ENCODE measurements at regions not wholly inside any gene's neighbourhood (a gene's known extent, or its start where the extent isn't known, plus 50 kb on each side); places are given as distances from the start of the nearest gene placed in this dataset.

DNA sequence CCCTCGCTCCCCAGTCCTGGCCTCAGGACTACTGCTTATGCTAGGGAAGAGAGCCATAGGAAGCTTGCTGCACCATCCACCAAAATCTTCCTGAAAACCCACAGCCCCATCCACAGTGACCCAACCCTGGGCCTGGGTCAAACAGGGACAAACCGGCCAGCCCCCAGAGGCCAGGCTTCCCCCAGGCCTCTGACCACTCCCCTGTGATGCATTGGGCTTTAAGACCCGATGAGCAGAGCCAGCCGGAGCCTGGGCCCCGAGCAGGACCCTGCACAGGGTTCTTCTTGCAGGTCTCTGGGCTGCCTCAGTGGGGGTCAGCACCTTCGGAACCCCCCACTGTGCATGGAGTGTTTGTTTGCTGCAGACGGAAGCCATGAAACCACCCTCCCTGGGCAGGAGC, 583.7 kb downstream of the BRD1 start:
- H3K4me1 ChIP-seq (ENCODE audit: control insufficient read depth, insufficient read depth, low read length), result no peaks in the 10 kb centered on the region
- no peaks in the 10 kb centered on the region for H3K36me3 ChIP-seq (ENCODE audit: control insufficient read depth in 2 of 2, insufficient read depth in 2 of 2, low read length in 2 of 2)
- no peak overlapping the region for H3K27ac ChIP-seq (ENCODE audit: low read length)
- H3K4me3 ChIP-seq (ENCODE audit: low read length in 2 of 2), result no peak overlapping the region
- peaks cover 0 to 2% of the 10 kb centered on the region in 2 donors for H3K27me3 ChIP-seq (ENCODE audit: control insufficient read depth in 1 of 2, insufficient read depth in 2 of 2, low read length in 2 of 2)
- H3K9ac ChIP-seq (ENCODE audit: low read length in 2 of 2), result no peak overlapping the region
- no peaks in the 10 kb centered on the region for H3K9me3 ChIP-seq (ENCODE audit: control insufficient read depth in 2 of 2, low read length in 2 of 2)

- H3K27me3 ChIP-seq (ENCODE audit: control insufficient read depth in 1 of 2, insufficient read depth in 2 of 2, low read length in 2 of 2), result peaks cover 0 to 2% of the 10 kb centered on the region in 2 donors
- H3K9me3 ChIP-seq (ENCODE audit: control insufficient read depth in 2 of 2, low read length in 2 of 2), result no peaks in the 10 kb centered on the region
- no peak overlapping the region for H3K9ac ChIP-seq (ENCODE audit: low read length in 2 of 2)
- no peaks in the 10 kb centered on the region for H3K36me3 ChIP-seq (ENCODE audit: control insufficient read depth in 2 of 2, insufficient read depth in 2 of 2, low read length in 2 of 2)
- no peak overlapping the region for H3K27ac ChIP-seq (ENCODE audit: low read length)
- H3K4me1 ChIP-seq (ENCODE audit: control insufficient read depth, insufficient read depth, low read length), result no peaks in the 10 kb centered on the region
- H3K4me3 ChIP-seq (ENCODE audit: low read length in 2 of 2), result no peak overlapping the region
These were observed 584.3 kb downstream of the BRD1 start for GRCh38 chr22:49243335-49243734.

GRCh38 chr22:49242480-49242879, 585.2 kb downstream of the BRD1 start:
- H3K27me3 ChIP-seq (ENCODE audit: control insufficient read depth in 1 of 2, insufficient read depth in 2 of 2, low read length in 2 of 2), result peaks cover 0 to 3% of the 10 kb centered on the region in 2 donors
- H3K27ac ChIP-seq (ENCODE audit: low read length), result no peak overlapping the region
- H3K36me3 ChIP-seq (ENCODE audit: control insufficient read depth in 2 of 2, insufficient read depth in 2 of 2, low read length in 2 of 2), result no peaks in the 10 kb centered on the region
- no peaks in the 10 kb centered on the region for H3K9me3 ChIP-seq (ENCODE audit: control insufficient read depth in 2 of 2, low read length in 2 of 2)
- H3K4me1 ChIP-seq (ENCODE audit: control insufficient read depth, insufficient read depth, low read length), result no peaks in the 10 kb centered on the region
- no peak overlapping the region for H3K9ac ChIP-seq (ENCODE audit: low read length in 2 of 2)
- no peak overlapping the region for H3K4me3 ChIP-seq (ENCODE audit: low read length in 2 of 2)

GRCh38 chr22:49241174-49241851, 586.4 kb downstream of the BRD1 start:
- H3K9ac ChIP-seq (ENCODE audit: low read length in 2 of 2), result no peak overlapping the region
- no peaks in the 10 kb centered on the region for H3K9me3 ChIP-seq (ENCODE audit: control insufficient read depth in 2 of 2, low read length in 2 of 2)
- H3K4me1 ChIP-seq (ENCODE audit: control insufficient read depth, insufficient read depth, low read length), result no peaks in the 10 kb centered on the region
- no peaks in the 10 kb centered on the region for H3K36me3 ChIP-seq (ENCODE audit: control insufficient read depth in 2 of 2, insufficient read depth in 2 of 2, low read length in 2 of 2)
- H3K4me3 ChIP-seq (ENCODE audit: low read length in 2 of 2), result no peak overlapping the region
- peaks cover 0 to 3% of the 10 kb centered on the region in 2 donors for H3K27me3 ChIP-seq (ENCODE audit: control insufficient read depth in 1 of 2, insufficient read depth in 2 of 2, low read length in 2 of 2)
- no peak overlapping the region for H3K27ac ChIP-seq (ENCODE audit: low read length)

- Histone ChIP-seq H3K4me1 (ENCODE audit: control insufficient read depth, insufficient read depth, low read length) (no peaks in the 10 kb centered on the region), H3K27ac (ENCODE audit: low read length) (no peak overlapping the region), H3K9ac (ENCODE audit: low read length in 2 of 2) (no peak overlapping the region), H3K27me3 (ENCODE audit: control insufficient read depth in 1 of 2, insufficient read depth in 2 of 2, low read length in 2 of 2) (peaks cover 3 to 7% of the 10 kb centered on the region in 2 donors), H3K9me3 (ENCODE audit: control insufficient read depth in 2 of 2, low read length in 2 of 2) (no peaks in the 10 kb centered on the region), H3K4me3 (ENCODE audit: low read length in 2 of 2) (no peak overlapping the region), H3K36me3 (ENCODE audit: control insufficient read depth in 2 of 2, insufficient read depth in 2 of 2, low read length in 2 of 2) (no peaks in the 10 kb centered on the region)
These were observed 587.2 kb downstream of the BRD1 start for GRCh38 chr22:49240472-49240871.

DNA sequence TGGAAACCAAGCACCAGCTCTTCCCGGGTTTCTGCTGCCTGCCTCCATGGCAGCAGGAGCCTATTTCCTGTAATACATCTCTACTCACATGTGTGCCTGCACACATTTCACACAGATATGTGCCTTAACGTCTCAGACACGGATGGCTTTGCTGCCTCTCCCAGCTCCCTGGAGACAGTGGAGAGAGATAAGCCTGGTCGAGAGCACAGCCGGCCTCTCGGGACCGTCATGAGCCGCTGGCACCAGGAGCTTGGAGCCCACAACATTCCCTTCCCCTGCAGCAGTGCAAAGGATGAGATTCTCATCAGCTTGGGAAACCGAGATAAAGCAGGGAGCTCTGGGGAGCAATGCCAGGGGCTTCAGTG, 587.7 kb downstream of the BRD1 start:
- H3K36me3 ChIP-seq (ENCODE audit: control insufficient read depth in 2 of 2, insufficient read depth in 2 of 2, low read length in 2 of 2), result no peaks in the 10 kb centered on the region
- peaks cover 3 to 7% of the 10 kb centered on the region in 2 donors for H3K27me3 ChIP-seq (ENCODE audit: control insufficient read depth in 1 of 2, insufficient read depth in 2 of 2, low read length in 2 of 2)
- no peaks in the 10 kb centered on the region for H3K9me3 ChIP-seq (ENCODE audit: control insufficient read depth in 2 of 2, low read length in 2 of 2)
- no peaks in the 10 kb centered on the region for H3K4me1 ChIP-seq (ENCODE audit: control insufficient read depth, insufficient read depth, low read length)
- no peak overlapping the region for H3K27ac ChIP-seq (ENCODE audit: low read length)
- H3K9ac ChIP-seq (ENCODE audit: low read length in 2 of 2), result no peak overlapping the region
- H3K4me3 ChIP-seq (ENCODE audit: low read length in 2 of 2), result no peak overlapping the region

DNA sequence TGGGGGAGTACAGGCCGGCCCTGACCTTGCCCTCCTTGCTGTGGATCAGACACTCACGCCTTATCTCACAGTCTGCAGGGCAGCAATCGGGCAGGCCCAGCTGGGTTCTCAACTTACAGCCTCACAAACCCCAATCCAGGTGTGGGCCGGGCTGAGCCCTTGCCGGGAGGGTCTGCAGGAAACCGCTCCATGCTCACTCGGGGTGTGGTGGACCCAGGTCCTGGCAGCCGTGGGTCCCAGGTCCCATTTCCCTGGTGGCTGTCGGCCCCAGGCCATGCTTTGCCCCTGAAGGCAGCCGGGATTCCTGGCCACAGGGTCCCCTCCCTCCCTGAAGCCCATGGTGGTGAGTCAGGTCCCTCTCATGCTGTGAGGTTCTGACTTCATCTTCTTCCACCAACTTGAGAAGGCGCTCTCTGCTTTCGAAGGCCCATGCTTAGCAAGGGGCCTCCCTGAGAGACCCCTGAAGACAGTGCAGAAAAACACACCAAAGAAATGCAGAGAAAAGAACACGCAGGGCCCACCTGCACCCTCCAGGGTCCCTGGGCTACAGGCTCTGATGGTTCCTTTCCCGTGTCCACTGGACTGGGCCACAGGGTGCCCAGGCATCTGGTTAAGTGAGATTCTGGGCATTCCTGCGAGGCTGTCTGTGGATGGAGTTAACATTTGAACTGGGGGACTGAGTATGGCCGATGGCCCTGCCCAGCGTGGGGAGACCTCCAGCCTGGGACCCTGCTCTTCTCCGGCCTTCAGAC, 588.2 kb downstream of the BRD1 start:
- H3K4me3 ChIP-seq (ENCODE audit: low read length in 2 of 2), result no peak overlapping the region
- no peaks in the 10 kb centered on the region for H3K9me3 ChIP-seq (ENCODE audit: control insufficient read depth in 2 of 2, low read length in 2 of 2)
- peaks cover 3 to 9% of the 10 kb centered on the region in 2 donors for H3K27me3 ChIP-seq (ENCODE audit: control insufficient read depth in 1 of 2, insufficient read depth in 2 of 2, low read length in 2 of 2)
- no peak overlapping the region for H3K9ac ChIP-seq (ENCODE audit: low read length in 2 of 2)
- H3K4me1 ChIP-seq (ENCODE audit: control insufficient read depth, insufficient read depth, low read length), result no peaks in the 10 kb centered on the region
- no peak overlapping the region for H3K27ac ChIP-seq (ENCODE audit: low read length)
- H3K36me3 ChIP-seq (ENCODE audit: control insufficient read depth in 2 of 2, insufficient read depth in 2 of 2, low read length in 2 of 2), result no peaks in the 10 kb centered on the region

DNA sequence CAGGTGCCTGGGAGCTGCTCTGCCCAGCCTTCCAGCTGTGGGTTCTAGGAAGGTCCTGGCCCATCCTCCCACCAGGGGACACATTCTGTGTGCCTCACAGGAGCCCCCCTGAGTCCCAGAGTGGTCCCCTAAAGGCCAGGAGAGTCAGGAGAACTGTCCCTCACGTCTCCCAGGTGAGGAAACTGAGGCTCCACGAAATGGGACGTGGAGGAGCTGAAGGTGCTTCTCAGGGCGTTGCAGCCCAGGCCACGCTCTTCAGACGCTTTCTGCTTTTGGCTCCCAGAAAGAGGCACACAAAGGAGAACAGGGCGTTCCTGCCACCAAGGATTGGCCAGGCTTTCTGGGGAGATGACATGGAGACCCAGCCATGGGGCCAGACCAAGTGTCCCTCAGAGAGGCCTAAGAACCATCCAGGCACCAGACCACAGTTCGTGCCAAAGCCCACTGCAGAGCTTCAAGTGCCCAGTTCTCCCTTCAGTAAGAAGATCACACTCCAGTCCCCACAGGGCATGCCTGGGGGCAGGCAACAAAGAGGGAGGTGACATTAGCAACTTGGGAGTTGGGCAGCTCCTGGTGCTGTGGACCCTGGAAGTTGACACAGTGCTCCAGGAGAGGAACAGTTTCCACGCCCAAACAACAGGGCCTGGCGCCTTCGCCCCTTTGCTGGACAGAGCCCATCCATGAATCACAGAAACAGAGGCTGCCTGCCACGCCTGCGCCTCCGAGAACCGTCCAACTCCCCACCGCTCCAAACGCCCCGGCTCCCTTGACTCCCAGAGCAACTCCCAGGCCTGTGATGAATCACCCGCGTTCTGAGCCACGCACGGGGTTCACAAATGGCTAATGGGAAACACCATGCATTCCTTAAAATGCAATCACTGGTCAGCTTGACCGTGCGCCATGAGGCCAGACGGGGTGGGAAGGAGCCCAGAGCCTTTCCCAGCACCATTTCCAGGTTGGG, 589.2 kb downstream of the BRD1 start:
- Histone ChIP-seq H3K27me3 (ENCODE audit: control insufficient read depth in 1 of 2, insufficient read depth in 2 of 2, low read length in 2 of 2) (peaks cover 3 to 15% of the 10 kb centered on the region in 2 donors), H3K4me1 (ENCODE audit: control insufficient read depth, insufficient read depth, low read length) (no peaks in the 10 kb centered on the region), H3K4me3 (ENCODE audit: low read length in 2 of 2) (no peak overlapping the region)

GRCh38 chr22:49237703-49238102, 590.0 kb downstream of the BRD1 start:
- Histone ChIP-seq H3K27ac (ENCODE audit: low read length) (no peak overlapping the region), H3K4me1 (ENCODE audit: control insufficient read depth, insufficient read depth, low read length) (no peaks in the 10 kb centered on the region), H3K36me3 (ENCODE audit: control insufficient read depth in 2 of 2, insufficient read depth in 2 of 2, low read length in 2 of 2) (no peaks in the 10 kb centered on the region), H3K9ac (ENCODE audit: low read length in 2 of 2) (no peak overlapping the region), H3K27me3 (ENCODE audit: control insufficient read depth in 1 of 2, insufficient read depth in 2 of 2, low read length in 2 of 2) (peaks cover 3 to 15% of the 10 kb centered on the region in 2 donors), H3K9me3 (ENCODE audit: control insufficient read depth in 2 of 2, low read length in 2 of 2) (no peaks in the 10 kb centered on the region), H3K4me3 (ENCODE audit: low read length in 2 of 2) (no peak overlapping the region)

More for the DNA sequence above, 589.2 kb downstream of the BRD1 start:
- Histone ChIP-seq H3K9me3 (ENCODE audit: control insufficient read depth in 2 of 2, low read length in 2 of 2) (no peaks in the 10 kb centered on the region), H3K27ac (ENCODE audit: low read length) (no peak overlapping the region), H3K9ac (ENCODE audit: low read length in 2 of 2) (no peak overlapping the region), H3K36me3 (ENCODE audit: control insufficient read depth in 2 of 2, insufficient read depth in 2 of 2, low read length in 2 of 2) (no peaks in the 10 kb centered on the region)

GRCh38 chr22:49237279-49237678, 590.4 kb downstream of the BRD1 start:
- Histone ChIP-seq H3K27me3 (ENCODE audit: control insufficient read depth in 1 of 2, insufficient read depth in 2 of 2, low read length in 2 of 2) (peaks cover 3 to 15% of the 10 kb centered on the region in 2 donors), H3K4me1 (ENCODE audit: control insufficient read depth, insufficient read depth, low read length) (no peaks in the 10 kb centered on the region), H3K9me3 (ENCODE audit: control insufficient read depth in 2 of 2, low read length in 2 of 2) (no peaks in the 10 kb centered on the region), H3K4me3 (ENCODE audit: low read length in 2 of 2) (no peak overlapping the region), H3K36me3 (ENCODE audit: control insufficient read depth in 2 of 2, insufficient read depth in 2 of 2, low read length in 2 of 2) (no peaks in the 10 kb centered on the region), H3K9ac (ENCODE audit: low read length in 2 of 2) (no peak overlapping the region), H3K27ac (ENCODE audit: low read length) (no peak overlapping the region)

All from stomach smooth muscle (tissue), 2 donors.